Tibial nerve (tissue), 3 donors: ENCODE measurements at regions not wholly inside any gene's neighbourhood (a gene's known extent, or its start where the extent isn't known, plus 50 kb on each side); places are given as distances from the start of the nearest gene placed in this dataset.

ENCODE experiments used
- CTCF ChIP-seq, 5 experiments: fragments of 200-600 bp in 3 of 5; fragments of 450-650 bp in 2 of 5; sonication (generic) in 3 of 5; IDR thresholded peaks; one replicate each; pipeline ENCODE4 v1.5.1; 2016 to 2019; ENCODE audit warnings: antibody characterized with exemption in 5 of 5, mild to moderate bottlenecking in 3 of 5, moderate library complexity in 2 of 5
- POLR2A ChIP-seq, 2 donors: fragments of 450-650 bp; IDR thresholded peaks; one replicate each; pipeline ENCODE4 v1.6.1; 2017; ENCODE audit warnings: antibody characterized with exemption in 2 of 2, mild to moderate bottlenecking in 2 of 2, moderate library complexity in 2 of 2

GRCh38 chr4:155010376-155010775 lies 198.1 kb upstream of the NPY2R start:
- no peak for TF ChIP-seq POLR2A (IDR thresholded peaks at IDR 0.05)
- no peak for TF ChIP-seq CTCF (IDR thresholded peaks at IDR 0.05)
